GM12892 (cell line): ENCODE measurements at regions not wholly inside any gene's neighbourhood (a gene's known extent, or its start where the extent isn't known, plus 50 kb on each side); places are given as distances from the start of the nearest gene placed in this dataset.
"Not testable (repeated sequence)": the region's sequence is repeated elsewhere in the genome, so short reads cannot be mapped to it uniquely, and the experiment has no call there.

ENCODE experiments used
- DNase-seq: peaks from one replicate; pipeline ENCODE4 v3.0.0; 2011; ENCODE audit not compliant: insufficient read length
- FAIRE-seq: peaks from 2 replicates; lab custom pipeline; 2011; peaks lifted over from hg19 to GRCh38; lab: Jason Lieb, UNC

DNA sequence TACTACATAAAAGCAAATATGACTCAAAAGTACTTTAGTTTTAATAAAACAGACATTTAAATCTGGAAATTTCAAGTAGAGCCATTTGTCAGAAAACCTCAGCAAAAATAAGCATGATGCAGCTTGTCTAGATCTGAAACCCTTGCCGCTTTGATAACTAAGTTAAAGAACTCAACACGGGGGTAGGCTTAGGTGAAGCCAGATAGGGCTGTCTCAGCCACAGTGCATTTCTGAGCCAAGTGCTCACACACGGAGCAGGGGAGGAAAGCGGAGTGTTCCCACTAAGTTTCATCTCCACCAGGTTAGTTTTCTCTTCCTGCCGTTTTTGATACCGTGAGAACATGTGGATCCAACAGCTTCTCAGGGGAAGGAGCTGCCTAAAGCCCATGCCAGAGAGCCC, 303.5 kb downstream of the BCL2L11 start:
- DNase-seq, FAIRE-seq: not testable (repeated sequence)

DNA sequence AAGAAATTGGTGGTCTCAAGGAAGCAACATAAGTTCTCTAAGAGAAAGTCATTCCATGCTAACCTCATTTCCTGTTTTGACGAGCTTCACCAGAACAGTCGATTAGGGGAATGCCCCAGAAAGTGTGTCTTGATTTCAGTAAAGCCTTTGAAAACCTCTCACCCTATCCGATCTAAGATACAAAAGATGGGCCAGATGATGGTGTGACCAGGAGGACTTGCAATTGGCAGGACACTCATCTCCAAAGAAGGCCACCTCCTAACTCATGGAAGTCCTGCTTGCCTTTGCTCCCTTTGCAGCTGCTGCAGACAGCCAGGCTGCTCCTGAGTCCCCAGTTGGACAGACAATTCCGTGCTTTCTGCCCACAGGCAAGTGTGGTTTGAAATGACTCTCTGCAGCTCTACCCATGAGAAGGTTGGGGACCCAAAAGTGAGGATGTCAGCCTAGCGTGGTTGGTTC, 304.2 kb downstream of the BCL2L11 start:
- not testable (repeated sequence) for FAIRE-seq, DNase-seq

DNA sequence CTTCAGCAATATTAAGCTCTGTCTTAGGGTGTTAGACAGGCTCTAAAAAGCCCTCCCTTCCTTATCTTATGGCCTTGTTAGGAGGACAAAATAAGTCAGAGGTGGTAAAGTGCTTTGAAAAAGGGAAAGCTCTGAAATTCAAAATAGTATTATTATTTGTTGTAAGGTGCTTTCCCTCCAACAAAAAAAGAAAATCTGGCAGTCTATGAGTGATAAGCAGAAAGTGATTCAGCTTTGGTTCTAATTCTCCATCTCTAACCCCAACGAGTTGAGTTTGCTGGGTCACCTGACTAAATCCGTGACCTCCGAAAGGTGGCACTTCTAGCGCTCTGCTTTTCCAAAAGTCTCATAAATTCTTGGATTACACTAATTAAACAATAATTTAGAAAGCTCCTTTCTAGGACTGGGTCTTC, 305.1 kb downstream of the BCL2L11 start:
- not testable (repeated sequence) for FAIRE-seq, DNase-seq

DNA sequence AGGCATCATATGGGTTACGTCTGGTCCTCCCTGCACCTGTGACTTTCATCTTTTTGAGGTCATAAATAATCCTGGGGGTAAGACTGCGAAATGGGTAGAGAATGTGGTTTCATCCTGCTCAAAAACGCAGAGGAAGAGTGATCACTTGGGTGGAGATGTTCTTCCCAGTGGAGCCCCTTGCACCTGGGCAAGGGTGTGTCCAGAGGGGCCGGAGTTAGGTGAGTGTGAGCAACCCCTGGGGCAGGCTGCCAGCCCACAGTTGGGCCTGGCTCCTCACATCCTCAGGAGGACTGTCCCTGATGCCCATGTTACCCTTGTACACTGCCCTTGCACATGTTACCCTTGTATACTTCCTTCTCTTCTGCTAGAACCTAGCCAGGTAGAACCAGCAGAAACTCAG, 306.6 kb downstream of the BCL2L11 start:
- DNase-seq, FAIRE-seq: not testable (repeated sequence)

DNA sequence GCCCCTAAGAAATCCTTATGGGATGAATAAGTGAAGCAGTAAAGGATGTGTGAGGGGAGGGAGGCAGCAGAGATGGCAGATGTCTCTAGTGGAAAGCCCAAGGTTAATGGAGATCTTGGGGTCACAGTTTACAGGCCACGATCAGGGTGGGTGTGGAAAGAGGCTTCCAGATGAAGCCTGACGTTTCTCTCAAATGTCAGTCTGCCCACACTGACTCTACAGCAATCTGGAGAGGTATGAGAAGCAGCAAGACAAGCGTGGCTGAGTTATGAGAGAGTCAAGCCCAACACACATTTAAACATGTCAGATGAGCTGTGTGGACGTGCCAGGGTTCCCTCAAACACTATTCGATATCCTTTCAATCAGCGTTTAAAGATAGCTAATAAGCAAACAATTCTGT, 308.2 kb downstream of the BCL2L11 start:
- FAIRE-seq, DNase-seq: not testable (repeated sequence)

DNA sequence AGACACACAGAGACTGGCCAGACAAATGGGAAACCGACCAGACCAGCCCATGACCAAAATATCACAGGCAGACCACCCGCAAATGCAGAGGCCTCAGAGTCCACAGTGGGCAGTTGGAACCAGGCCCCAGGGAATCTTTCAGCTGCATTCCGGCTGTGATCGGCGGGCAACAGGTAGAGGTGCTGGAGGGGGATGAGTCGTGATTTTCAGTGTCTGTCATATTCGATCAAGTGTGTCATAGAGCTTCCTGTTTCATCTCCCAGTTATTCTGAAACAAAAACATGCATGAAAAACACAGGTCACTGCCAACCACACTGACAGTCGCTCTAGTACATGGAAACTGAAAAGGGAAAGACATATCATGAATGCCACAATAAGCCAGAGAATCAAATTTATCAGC, 308.6 kb downstream of the BCL2L11 start:
- not testable (repeated sequence) for DNase-seq, FAIRE-seq

DNA sequence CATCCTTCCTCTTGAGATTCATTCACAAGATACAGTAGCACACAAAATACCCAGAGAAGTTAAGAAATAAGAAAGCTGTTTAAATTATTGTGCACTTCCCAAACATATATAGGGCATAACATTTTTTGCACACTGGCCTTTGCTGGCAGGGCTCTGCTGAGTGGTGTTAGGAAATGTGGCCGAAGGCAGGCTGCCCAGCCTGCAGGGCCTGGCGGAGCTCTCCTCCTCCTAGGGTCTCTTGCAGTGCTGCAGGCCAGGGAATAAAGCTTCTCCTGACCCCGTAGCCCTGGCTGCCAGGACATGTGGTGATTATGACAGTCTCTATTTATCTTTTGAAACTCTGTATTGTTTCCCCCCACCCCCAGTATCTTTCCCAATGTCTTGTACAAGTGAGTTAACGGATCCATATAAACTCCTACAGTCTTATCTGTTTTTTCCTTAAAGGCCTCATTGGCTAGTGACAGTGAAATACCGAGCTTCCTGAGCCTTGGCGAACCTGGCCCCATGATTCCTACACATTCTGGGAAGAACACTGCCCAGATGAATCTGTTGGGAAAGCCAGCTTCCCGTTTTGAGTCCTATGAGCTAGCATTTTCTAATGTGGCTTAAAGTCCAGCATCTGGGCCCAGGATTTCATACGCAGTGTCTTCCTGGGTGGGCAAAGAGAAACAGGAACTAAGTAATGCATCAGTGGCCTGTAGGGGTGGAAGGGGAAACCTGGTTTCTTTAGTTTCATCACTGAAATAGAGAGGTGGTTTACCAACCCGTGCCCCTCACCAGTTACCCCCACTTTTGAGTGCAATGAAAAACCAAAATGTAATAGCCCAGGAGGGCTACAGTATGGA, 310.3 kb downstream of the BCL2L11 start:
- not testable (repeated sequence) for DNase-seq, FAIRE-seq

DNA sequence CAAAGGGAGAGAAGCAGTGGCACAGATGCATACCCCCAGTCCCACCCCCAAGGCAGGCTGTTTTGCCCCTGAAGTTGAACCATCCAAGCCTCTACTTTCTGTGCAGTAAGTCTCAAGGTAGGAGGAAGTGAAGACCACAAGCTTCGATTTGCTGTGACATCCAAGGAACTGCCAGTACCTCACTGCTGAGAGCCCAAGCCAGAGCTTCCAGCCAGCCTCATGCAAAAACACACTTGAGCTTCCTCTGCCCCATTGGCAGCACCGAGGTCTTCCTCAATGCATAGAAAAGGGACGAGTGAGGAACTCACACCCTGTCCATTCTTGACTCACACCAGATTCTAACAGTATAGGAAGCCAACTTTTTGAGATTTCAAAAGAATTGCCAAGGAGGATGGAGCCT, 311.7 kb downstream of the BCL2L11 start:
- DNase-seq, FAIRE-seq: not testable (repeated sequence)

DNA sequence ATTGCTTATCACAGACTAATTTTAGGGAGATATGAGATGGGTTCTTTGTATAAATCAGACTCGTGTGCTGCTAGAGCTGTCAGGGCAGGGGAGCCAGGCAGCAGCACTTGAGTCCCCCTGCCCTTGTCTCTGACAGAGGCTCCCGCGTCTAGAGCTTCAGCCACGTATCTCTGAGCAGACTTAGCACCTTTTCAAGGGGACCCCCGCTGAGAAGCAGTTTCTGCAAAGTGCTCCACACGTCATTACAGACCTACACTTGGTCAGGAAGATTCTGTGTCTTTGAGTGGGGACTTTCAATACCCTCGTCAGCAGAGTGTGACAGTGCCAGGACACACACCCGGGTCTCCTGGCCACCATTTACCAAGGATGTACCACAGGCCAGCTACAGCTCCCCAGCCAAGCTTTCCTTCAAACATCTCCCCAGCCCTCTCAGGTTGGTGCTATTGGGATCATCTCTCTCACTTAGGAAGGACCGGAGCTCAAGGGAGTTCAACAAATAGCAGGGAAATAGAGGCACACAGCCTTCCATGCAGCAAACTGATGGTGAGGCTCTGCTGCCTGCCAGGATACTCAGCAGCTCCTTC, 312.3 kb downstream of the BCL2L11 start:
- not testable (repeated sequence) for FAIRE-seq, DNase-seq

DNA sequence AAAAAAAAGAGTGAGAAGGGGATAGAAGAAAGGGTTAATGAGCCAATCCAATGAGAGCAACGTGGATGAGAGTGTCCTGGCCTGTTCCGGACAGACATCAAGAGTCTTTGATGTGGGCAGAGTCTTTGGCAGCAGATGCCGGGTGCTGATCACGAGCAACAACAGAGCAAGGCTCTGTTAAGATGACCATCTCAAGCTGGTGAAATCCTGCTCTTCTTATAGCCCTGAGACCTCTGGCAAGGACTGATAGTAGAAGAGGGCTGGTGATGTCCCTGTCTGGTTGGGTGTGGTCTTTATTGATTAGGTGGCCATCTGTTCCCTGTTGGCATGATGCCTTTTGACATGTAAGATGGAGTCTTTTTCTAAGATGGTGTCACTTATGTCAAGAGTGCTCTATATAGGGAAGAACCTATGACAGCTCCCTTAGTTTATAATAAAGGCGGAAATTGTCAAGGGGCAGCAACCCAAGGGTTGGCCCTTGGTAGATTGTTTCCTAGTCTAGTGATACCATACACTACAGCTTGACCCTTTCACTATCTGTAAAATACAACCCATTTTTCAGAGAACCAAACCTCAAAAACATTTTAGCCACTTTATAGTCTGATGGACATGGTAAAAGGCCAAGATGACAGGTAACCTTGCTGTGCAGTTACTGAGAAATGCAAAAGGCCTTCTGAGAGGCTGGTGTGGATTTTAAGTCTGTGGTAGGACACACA, 313.3 kb downstream of the BCL2L11 start:
- FAIRE-seq, DNase-seq: not testable (repeated sequence)

DNA sequence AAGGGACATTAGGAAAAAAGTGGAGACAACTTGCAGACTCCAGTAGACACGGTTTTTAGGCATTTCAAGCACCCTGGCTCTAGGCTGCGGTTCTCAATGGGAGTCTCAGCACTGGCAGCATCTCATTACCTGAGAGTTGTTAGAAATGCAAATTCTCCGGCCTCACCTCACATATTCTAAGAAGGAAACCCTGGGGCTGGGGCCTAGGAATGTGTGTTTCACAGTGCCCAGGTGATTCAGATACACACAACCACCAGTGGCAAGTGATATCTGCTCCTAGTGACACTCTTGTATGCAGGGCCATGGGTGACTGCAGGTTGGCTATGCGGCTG, 313.9 kb downstream of the BCL2L11 start:
- not testable (repeated sequence) for FAIRE-seq

DNA sequence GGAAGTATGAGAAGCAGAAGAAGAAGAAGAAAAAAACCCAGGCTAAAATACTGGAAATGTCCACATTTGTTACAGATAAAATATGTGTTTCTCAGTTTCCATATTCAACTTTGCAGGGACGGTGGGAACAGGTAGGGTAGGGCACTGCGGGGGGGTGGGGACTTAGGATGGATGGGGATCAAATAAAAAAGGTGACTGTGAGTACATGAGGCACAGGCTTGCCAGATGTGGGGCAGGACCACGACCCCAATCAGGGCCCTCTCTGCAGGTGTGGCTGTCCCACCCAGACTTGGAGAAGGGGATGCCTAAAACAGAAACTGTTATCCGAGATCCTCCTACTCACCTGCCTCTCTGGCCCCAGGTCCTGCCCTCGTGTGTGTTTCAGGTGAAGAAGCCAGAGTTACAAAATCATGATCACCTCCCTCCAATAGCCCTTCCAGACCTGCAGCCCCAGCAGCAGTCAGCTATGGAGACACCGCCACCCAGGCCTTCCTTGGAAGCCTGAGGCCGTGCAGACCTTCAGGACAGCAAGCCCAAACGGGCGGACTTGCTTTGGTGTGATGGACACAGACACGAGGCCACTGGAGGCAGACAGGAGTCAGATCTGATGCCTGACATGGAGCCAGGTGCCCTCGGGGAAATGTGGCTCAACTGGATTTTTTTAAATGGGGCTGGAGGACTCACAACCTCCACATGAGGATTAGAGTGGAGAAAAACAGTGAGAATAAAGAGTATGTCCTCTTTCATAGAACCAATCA, 315.0 kb downstream of the BCL2L11 start:
- not testable (repeated sequence) for DNase-seq, FAIRE-seq

More for the DNA sequence above, 313.9 kb downstream of the BCL2L11 start:
- DNase-seq = not testable (repeated sequence)

DNA sequence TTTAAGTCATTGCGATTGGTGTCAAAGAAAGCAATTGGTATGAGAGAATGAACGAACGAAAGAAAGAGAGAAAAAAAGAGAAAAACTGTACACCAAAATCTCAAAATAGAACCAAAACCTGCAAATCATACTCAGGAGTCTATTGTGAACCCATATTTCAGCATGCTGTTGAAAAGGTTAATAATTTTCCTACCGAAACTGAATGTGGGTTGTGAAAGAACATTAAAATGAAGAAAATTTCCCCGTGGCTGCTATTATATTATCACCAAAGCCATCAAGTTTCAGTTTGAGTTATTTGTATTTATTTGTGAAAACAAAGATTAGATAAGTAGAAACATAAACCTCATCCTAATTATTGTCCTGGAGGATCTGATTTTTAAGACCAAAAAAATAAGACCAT, 315.7 kb downstream of the BCL2L11 start:
- not testable (repeated sequence) for FAIRE-seq, DNase-seq

DNA sequence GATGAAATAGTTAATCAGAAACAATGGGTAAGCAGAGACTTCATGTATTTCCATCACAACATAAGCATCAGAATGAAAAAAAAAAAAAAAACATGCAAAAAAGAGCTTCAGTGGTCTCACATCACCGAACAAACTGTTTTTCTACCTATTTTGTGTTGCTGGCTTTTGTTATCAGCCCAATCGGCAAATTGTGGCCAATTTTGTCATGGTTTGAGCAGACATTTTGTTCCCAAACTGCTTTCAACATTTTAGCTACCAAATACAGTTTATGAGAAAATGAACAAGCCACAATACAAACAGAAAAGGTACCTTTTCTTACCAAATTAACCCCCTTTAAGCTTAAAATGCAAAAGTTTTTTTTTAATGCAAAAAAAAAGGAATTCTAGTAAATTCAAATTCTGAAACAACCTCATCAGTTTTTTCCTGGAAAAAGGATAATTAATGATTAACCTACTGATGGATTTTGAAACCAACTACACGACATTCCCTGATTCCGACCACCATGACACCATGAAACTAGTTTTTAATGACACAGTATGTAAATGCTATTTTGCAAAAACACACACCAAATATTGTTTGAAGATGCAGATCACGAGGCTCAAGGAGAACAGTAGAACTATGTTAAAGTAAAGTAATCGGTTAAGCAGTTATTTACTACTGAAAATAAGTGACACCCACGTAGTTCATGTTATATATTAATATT, 316.7 kb downstream of the BCL2L11 start:
- not testable (repeated sequence) for FAIRE-seq, DNase-seq

DNA sequence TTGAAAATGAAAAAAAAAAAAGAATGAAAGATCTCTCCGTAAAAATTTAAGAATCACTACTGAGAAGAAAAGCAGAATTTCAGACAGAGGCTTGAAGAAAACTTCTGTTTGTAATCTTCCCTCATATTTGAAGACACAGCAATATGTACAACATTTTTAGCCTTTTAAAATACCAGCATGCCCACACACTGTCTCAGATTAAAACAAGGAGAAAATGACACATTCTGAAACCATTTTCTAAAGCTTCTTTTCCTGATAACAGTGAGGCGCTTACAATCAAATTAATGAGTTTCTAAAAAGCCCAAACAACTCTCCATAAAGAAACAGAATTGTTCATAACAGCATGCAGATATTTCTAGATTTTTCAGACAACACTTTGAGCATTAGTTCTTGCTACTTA, 317.4 kb downstream of the BCL2L11 start:
- not testable (repeated sequence) for FAIRE-seq, DNase-seq

DNA sequence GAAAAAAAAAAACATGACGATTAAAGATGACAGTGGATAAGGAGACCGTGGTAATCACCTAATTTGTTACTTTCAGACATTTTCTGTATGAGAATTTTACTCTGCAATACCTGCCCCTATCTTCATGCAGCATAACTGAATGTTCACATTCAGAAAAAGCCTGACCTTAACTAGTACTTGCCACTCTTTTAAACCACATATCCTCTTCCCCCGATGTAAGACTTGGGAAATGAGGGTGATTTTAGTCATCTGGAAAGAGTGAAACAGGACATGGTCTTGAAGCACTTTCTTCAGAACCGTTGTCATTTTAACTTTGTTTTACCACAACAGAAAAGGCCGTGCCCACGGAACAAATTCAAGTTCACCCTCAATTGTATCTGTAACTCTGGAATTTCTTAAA, 318.5 kb downstream of the BCL2L11 start:
- not testable (repeated sequence) for DNase-seq, FAIRE-seq

DNA sequence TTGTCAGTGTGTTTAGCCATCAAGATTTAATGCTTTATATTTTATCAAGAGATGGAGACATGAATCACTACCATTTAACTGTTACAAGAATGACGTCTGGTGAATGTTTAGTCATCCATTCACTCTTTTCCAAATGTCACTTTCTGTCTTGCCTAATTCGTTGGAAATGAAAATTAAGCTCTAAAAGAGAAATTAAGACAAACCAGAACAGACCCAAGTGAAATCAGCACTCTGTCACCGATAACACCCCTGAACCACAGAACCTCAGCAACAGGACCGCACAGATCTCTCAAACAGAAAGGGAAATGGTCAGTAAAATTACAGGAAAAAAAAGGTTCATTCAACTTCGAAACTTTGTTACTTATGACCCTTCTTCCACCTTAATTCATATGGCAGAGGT, 320.9 kb downstream of the BCL2L11 start:
- FAIRE-seq, DNase-seq: not testable (repeated sequence)

DNA sequence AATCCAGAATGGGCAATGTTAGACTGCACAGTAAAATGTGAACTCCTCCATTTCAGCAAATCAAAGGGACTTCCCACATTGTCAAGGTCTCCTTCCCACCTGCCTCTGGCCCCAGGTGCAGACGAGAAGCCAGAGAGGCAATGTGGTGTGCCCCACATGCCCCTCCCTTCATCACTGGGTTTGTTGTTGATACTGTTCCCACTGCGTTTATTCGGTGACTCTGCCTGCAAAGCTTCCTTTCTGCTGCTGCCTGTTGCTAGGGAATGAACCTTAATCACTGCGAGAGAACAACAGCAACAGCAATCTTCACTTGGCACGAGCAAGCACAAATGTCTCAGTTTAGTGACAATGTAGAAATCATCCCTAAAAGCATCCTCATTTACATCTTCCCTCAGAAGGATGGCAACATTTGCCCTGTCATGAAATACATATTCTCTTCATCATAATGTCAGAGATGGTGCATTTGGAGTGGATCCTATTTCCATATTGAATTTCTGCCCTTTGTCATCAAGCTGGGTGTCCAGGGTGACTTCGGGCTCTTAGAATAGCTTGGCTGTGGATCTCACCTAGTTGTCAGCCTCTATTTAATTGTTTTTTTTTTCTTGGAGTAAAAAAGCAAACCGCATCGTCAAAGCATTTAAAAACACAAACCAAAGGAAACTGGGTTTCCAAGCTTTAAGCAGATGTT, 322.2 kb downstream of the BCL2L11 start:
- not testable (repeated sequence) for DNase-seq, FAIRE-seq
